Caki2 (cell line): ENCODE measurements at regions not wholly inside any gene's neighbourhood (a gene's known extent, or its start where the extent isn't known, plus 50 kb on each side); places are given as distances from the start of the nearest gene placed in this dataset.

Source experiments
- DNase-seq: peaks from one replicate; pipeline ENCODE4 v3.0.0-alpha.2; 2015; ENCODE audit warnings: low read depth
- in situ Hi-C: cut with HindIII; loops from 2 replicates; pipeline ENCODE4 v1.10.0; 2016; ENCODE audit warnings: low sequenced_read_pairs, low pct_unique_long_range_greater_than_20kb, mixed read lengths

DNA sequence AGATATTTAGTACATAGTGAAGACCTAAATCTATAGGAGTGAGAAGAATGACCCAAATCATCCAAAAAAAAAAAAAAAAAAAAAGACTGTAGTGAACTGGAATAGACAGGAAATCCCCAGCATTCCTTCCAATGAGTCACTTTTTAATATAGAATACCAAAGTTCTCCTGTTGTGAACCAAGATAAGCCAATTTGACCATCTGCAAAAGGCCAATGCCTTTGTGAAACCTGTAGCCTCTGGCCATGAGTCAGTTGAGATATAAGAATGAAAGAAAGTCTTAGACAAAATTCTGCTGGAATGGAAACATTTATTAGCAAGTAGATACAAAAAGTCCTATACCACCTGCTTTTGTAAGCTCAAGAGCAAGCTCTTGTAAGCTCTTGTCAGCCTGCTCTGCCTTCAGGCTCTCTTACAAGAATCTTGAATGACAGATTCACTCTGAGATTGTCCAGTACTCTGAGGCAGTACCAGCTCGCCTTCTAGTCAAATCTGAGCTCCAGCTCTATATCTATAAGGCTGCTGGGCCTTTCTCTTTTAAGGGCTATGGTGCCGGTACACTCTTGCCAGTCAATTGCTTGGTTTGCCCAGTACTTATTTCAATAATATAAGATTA, 243.0 kb upstream of the TMTC1 start:
- DNase-seq, result peak; percentile 48
- in situ Hi-C loops, result no loop called here

- in situ Hi-C loops, result no loop called here
- no peak for DNase-seq
Observed at GRCh38 chr12:30025317-30025716, 241.6 kb upstream of the TMTC1 start.

- DNase-seq, result peak; percentile 8
Observed at GRCh38 chr12:30023186-30023585, 239.4 kb upstream of the TMTC1 start.

GRCh38 chr12:30021051-30021833, 237.5 kb upstream of the TMTC1 start:
- in situ Hi-C loops, result no loop called here

More at GRCh38 chr12:30023186-30023585, 239.4 kb upstream of the TMTC1 start:
- in situ Hi-C loops, result no loop called here

DNA sequence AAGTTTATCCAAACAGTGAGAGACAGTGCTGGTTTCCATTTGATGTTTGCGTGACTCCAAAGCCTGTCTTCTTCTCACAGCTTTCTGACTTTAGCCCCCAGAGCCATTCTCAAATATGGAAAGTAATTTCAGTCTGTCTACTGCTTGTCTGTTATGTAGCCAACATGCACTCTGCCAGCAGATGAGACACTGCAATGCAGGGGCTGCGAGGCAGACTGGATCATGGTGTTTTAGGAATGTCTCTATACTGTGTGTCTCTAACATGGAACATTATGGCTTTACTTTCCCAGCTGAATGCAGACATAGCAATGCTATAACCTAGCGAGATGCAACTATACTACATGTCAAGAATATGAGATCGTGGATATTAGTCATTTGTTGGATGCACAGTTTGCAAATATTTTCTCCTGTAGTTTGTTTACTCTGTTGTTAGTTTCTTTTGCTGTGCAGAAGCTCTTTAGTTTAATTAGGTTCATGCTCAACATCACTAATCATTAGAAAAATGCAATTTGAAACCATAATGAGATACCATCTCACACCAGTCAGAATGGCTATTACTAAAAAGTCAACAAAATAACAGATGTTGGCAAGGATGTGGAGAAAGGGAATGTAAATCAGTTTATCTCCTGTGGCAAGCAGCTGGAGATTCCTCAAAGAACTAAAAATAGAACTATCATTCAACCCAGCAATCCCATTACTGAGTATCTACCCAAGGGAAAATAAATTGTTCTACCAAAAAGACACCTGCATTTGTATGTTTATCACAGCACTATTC, 235.8 kb upstream of the TMTC1 start:
- in situ Hi-C loops, result no loop called here
- no peak for DNase-seq

More at GRCh38 chr12:30021051-30021833, 237.5 kb upstream of the TMTC1 start:
- DNase-seq, result no peak

- no peak for DNase-seq
- in situ Hi-C loops, result no loop called here
Observed at GRCh38 chr12:30016540-30017055, 232.9 kb upstream of the TMTC1 start.

GRCh38 chr12:30015631-30016337, 232.0 kb upstream of the TMTC1 start:
- DNase-seq, result no peak
- in situ Hi-C loops, result no loop called here

DNA sequence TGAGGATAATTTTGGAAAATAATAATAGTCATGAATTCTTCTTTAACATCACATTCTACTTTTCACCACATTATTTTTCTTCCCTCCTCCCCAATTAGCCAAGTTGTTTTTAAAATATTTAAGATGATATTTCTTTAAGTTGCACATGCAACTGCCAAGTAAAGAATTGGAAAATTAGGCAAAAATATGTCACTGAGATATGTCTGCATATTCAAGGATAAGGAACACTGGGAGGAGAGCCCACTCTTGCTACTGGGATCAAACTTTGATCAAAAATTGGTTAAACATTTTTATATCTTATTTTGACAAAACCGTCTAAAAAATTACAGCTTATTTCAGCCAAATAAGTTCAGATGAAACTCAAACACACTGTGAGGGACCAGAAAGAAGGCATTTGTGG, 231.2 kb upstream of the TMTC1 start:
- in situ Hi-C loops, result no loop called here
- DNase-seq, result no peak

DNA sequence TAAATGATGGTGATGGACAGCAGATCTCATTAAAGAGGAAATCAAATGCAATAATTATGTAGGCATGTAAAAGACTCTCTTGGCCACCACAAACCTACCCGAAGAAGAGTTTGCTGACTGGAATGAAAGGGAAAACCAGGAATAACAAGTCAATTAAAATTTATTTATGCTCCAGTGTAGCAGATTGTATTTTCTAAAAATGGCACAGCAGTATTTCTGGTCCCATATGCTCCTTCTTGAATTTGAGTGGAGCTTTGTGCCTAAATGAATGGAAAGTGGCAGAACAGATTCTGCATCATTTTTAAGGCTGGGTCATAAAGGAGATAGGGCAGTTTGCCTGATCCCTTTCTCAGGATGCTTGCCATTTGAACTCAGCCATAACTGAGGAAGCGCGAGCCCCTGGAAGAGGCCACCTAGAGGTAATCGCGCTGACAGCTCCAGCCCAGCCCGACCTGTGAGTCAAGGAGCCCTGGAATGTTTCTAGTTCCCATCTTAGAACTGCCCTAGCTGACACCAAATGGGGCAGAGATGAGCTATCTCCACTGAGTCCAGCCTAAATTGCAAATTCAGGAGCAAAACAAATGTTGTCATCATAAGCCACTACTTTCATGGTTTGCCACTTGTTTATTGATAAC, 229.2 kb upstream of the TMTC1 start:
- in situ Hi-C loops, result no loop called here
- no peak for DNase-seq

- in situ Hi-C loops, result no loop called here
- peak; percentile 62 for DNase-seq
Observed at GRCh38 chr12:30010071-30011052, 226.6 kb upstream of the TMTC1 start.

DNA sequence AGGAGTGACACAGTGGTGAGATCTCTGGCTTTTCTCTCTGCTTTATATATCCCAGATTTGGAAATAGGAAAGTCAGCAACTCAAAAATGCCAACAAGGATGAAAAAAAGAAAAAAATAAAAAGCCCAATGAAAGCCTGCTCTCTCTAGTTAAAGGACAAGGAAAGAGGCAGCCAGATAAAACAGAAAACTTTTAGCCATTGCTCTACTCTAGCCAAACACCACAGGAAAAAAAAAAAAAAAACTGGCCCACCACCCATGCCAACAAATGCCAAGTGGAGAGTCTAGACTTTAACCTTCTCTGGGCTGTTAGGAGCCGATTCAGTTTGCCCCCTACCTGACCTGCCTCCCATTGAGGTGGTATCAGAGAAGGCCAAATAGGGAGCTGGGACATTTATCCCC, 222.3 kb upstream of the TMTC1 start:
- in situ Hi-C loops, result no loop called here
- no peak for DNase-seq

GRCh38 chr12:30003321-30003720, 219.6 kb upstream of the TMTC1 start:
- DNase-seq, result no peak
- in situ Hi-C loops, result no loop called here

- DNase-seq, result no peak
Observed at GRCh38 chr12:30002677-30003076, 218.9 kb upstream of the TMTC1 start.

GRCh38 chr12:30000401-30000800, 216.7 kb upstream of the TMTC1 start:
- in situ Hi-C loops, result no loop called here
- DNase-seq, result no peak

More at GRCh38 chr12:30002677-30003076, 218.9 kb upstream of the TMTC1 start:
- in situ Hi-C loops, result no loop called here

DNA sequence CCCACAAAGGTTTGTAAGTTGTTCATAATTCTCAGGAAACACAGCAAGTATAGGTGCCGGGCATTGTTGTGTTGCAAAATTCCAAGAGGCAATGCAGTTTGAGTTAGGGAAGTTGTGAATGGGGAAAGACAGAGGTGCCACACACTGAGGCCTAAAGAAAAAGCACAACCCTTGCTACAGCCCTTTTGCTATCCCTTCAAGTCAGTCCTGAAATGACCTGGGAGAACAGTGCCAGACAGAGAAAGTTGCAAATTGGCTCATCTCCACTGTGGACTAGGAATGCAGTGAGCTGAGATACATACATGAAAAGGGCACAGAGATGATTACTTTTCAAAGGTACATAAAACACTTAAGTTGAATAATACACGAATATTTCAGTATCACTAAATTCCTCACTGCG, 213.3 kb upstream of the TMTC1 start:
- DNase-seq, result no peak
- in situ Hi-C loops, result no loop called here

DNA sequence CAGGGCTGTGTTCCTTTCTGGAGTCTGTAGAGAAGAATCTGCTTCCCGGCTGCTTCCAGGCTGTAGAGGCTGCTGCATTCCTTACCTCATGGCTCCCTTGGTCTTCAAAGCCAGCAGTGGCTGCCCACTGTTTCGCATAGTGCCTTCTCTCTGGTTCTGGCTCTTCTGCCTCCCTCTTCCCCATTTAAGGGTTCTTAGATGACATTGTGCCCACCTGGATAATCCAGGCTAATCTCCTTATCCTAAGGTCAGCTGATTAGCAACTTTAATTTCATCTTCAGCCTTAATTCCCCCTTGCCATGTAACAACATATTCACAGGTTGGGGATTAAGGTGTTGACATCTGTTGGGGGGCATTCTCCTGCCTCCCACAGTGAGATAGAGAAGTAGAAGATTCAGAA, 208.6 kb upstream of the TMTC1 start:
- DNase-seq, result no peak
- in situ Hi-C loops, result no loop called here

- in situ Hi-C loops, result no loop called here
- DNase-seq, result no peak
Observed at GRCh38 chr12:29991924-29992323, 208.2 kb upstream of the TMTC1 start.
